A549 (cell line): ENCODE measurements at regions not wholly inside any gene's neighbourhood (a gene's known extent, or its start where the extent isn't known, plus 50 kb on each side); places are given as distances from the start of the nearest gene placed in this dataset.

Experiments used
- ATAC-seq, 2 experiments: fragments of 200-7000 bp in 1 of 2; fragments of >200 bp in 1 of 2; cut with Nextera tagmentation in 1 of 2; cut with Tn5 transposase in 1 of 2; 3 replicates each; pipeline versions ENCODE4 v1.8.0 to v1.9.1; 2018 to 2020; ENCODE audit warnings: mild to moderate bottlenecking in 1 of 2, moderate library complexity in 1 of 2
- CTCF ChIA-PET: fragments of 300-600 bp; sonication (Branson Sonifier 250); formaldehyde crosslinking; extraction: SDS; loops from one replicate; lab custom pipeline; 2021; ENCODE audit warnings: antibody characterized with exemption, inconsistent platforms; lab: Yijun Ruan, JAX
- POLR2A ChIA-PET: fragments of 350-600 bp; formaldehyde crosslinking; extraction: SDS; loops from one replicate; lab custom pipeline; 2021; ENCODE audit warnings: antibody characterized with exemption, inconsistent platforms; lab: Yijun Ruan, JAX
- DNase-seq, 2 experiments: peaks; one replicate each; pipeline versions ENCODE4 v3.0.0 to v3.0.0-alpha.2; 2011 to 2016; ENCODE audit warnings: low read depth in 1 of 2, low spot score in 1 of 2
- FAIRE-seq: peaks from 2 replicates; lab custom pipeline; 2011; peaks lifted over from hg19 to GRCh38; lab: Jason Lieb, UNC
- H3K27ac ChIP-seq, 2 experiments: fragments of >200 bp; sonication (Bioruptor Twin); formaldehyde crosslinking; 3 replicates each; pipeline ENCODE4 v1.5.1; 2016 to 2017
- H3K4me1 ChIP-seq: fragments of >200 bp; sonication (Bioruptor Twin); formaldehyde crosslinking; 3 replicates; pipeline ENCODE4 v1.6.1; 2016
- H3K4me2 ChIP-seq: fragments of >200 bp; sonication (Bioruptor Twin); formaldehyde crosslinking; 3 replicates; pipeline ENCODE4 v1.6.1; 2016
- H3K4me3 ChIP-seq: fragments of >200 bp; sonication (Bioruptor Twin); formaldehyde crosslinking; 3 replicates; pipeline ENCODE4 v1.5.1; 2016
- H3K9me3 ChIP-seq: fragments of >200 bp; sonication (Bioruptor Twin); formaldehyde crosslinking; 3 replicates; pipeline ENCODE4 v1.6.1; 2016
- BCL3 ChIP-seq: fragments of >200 bp; sonication (Bioruptor Twin); formaldehyde crosslinking; IDR thresholded peaks from 3 replicates; pipeline ENCODE4 v1.6.1; 2016
- CBX2 ChIP-seq: fragments of 200-600 bp; sonication (generic); IDR thresholded peaks from 2 replicates; pipeline ENCODE4 v1.6.1; 2016; ENCODE audit warnings: low read depth, mild to moderate bottlenecking, borderline replicate concordance
- EHF ChIP-seq: fragments of 250-450 bp; sonication (Bioruptor Pico); IDR thresholded peaks from 2 replicates; pipeline ENCODE4 v1.5.0; 2020; ENCODE audit warnings: mild to moderate bottlenecking
- FOXS1 ChIP-seq: fragments of 250-450 bp; sonication (Bioruptor Pico); IDR thresholded peaks from 2 replicates; pipeline ENCODE4 v1.5.0; 2020; ENCODE audit warnings: mild to moderate bottlenecking, moderate library complexity
- HES2 ChIP-seq: fragments of >200 bp; sonication (Bioruptor Twin); formaldehyde crosslinking; IDR thresholded peaks from 2 replicates; pipeline ENCODE4 v1.6.1; 2016
- HOXA7 ChIP-seq: fragments of 250-450 bp; sonication (Bioruptor Pico); IDR thresholded peaks from 2 replicates; pipeline ENCODE4 v1.5.0; 2020; ENCODE audit warnings: mild to moderate bottlenecking, moderate library complexity
- JUNB ChIP-seq: fragments of >200 bp; sonication (Bioruptor Twin); formaldehyde crosslinking; IDR thresholded peaks from 2 replicates; pipeline ENCODE4 v1.6.1; 2016
- KDM5A ChIP-seq: fragments of 200-600 bp; sonication (generic); IDR thresholded peaks from 2 replicates; pipeline ENCODE4 v1.6.1; 2016; ENCODE audit warnings: antibody characterized with exemption, mild to moderate bottlenecking
- MAX ChIP-seq: IDR thresholded peaks from 2 replicates; pipeline ENCODE4 v1.6.1; 2012
- MAZ ChIP-seq: fragments of 150-350 bp; IDR thresholded peaks from 2 replicates; pipeline ENCODE4 v1.6.1; 2014; ENCODE audit warnings: antibody characterized with exemption, low read depth, low read length, borderline replicate concordance
- NR3C1 ChIP-seq: fragments of >200 bp; sonication (Bioruptor Twin); formaldehyde crosslinking; IDR thresholded peaks from 3 replicates; pipeline ENCODE4 v1.6.1; 2017
- POLR2AphosphoS2 ChIP-seq: conservative IDR thresholded peaks from 2 replicates; pipeline ENCODE4 v1.6.1; 2012; ENCODE audit warnings: low read length, improper control_type of control experiment, inconsistent platforms
- RAD21 ChIP-seq, 2 experiments: fragments of >200 bp in 1 of 2; sonication (Bioruptor Twin) in 1 of 2; formaldehyde crosslinking in 1 of 2; IDR thresholded peaks in 1 of 2; conservative IDR thresholded peaks in 1 of 2; 2 replicates in 1 of 2; 3 replicates in 1 of 2; pipeline ENCODE4 v1.6.1; 2012 to 2018; ENCODE audit warnings: inconsistent platforms in 1 of 2
- RCOR1 ChIP-seq: fragments of 150-350 bp; IDR thresholded peaks from 2 replicates; pipeline ENCODE4 v1.6.1; 2014; ENCODE audit warnings: antibody characterized with exemption, low read length, low read depth
- REST ChIP-seq: fragments of 200-600 bp; sonication (generic); IDR thresholded peaks from 2 replicates; pipeline ENCODE4 v1.6.1; 2016; ENCODE audit warnings: antibody characterized with exemption, mild to moderate bottlenecking, moderate library complexity
- ZC3H11A ChIP-seq: fragments of 450-650 bp; IDR thresholded peaks from 2 replicates; pipeline ENCODE4 v1.6.1; 2014; ENCODE audit warnings: antibody characterized with exemption, mild to moderate bottlenecking
- ZFP36 ChIP-seq: fragments of 450-650 bp; IDR thresholded peaks from 2 replicates; pipeline ENCODE4 v1.6.1; 2014; ENCODE audit warnings: borderline replicate concordance; ENCODE audit not compliant: partially characterized antibody
- ZNF302 ChIP-seq: fragments of 250-450 bp; sonication (Bioruptor Pico); IDR thresholded peaks from 2 replicates; pipeline ENCODE4 v1.9.0; 2021; ENCODE audit warnings: inconsistent platforms, mild to moderate bottlenecking, moderate library complexity

GRCh38 chrX:35090801-35091200 lies 148.2 kb downstream of the FAM47B start:
- H3K27ac ChIP-seq = no peak overlapping the region

GRCh38 chrX:35098419-35098818 lies 155.8 kb downstream of the FAM47B start:
- no peak for ATAC-seq
- no peak for FAIRE-seq
- Histone ChIP-seq H3K27ac (no peak overlapping the region), H3K4me2 (no peak overlapping the region), H3K9me3 (no peaks in the 10 kb centered on the region), H3K4me1 (no peaks in the 10 kb centered on the region), H3K4me3 (no peak overlapping the region)
- TF ChIP-seq MAZ (no peak), KDM5A (no peak), ZFP36 (no peak), RAD21 (conservative IDR thresholded peaks at IDR 0.05 in 1 of 2, IDR thresholded peaks at IDR 0.05 in 1 of 2) (no peak), RCOR1 (no peak), REST (no peak)
- ChIA-PET CTCF (interaction anchor here (1.2 kb wide), 1 partner anchor 180 kb away, joined by 3 read pairs; no protein-coding TSS in a partner anchor), POLR2A (no interaction called here)
- no peak for DNase-seq

More at GRCh38 chrX:35090801-35091200, 148.2 kb downstream of the FAM47B start:
- POLR2A ChIA-PET = no interaction called here
- Histone ChIP-seq H3K4me2 (no peak overlapping the region), H3K4me1 (no peaks in the 10 kb centered on the region), H3K4me3 (no peak overlapping the region), H3K9me3 (no peaks in the 10 kb centered on the region)
- DNase-seq (no peak), ATAC-seq (no peak), FAIRE-seq (peak; percentile 65)
- CTCF ChIA-PET = no interaction called here
- TF ChIP-seq EHF (no peak), ZNF302 (CRISPR knock-in tag) (no peak), MAX (no peak), KDM5A (no peak), JUNB (no peak), FOXS1 (CRISPR knock-in tag) (no peak), BCL3 (no peak), ZC3H11A (no peak), ZFP36 (no peak), HOXA7 (CRISPR knock-in tag) (no peak), NR3C1 (no peak), POLR2AphosphoS2 (no peak), REST (no peak), CBX2 (no peak), HES2 (no peak)
